Trophoblast cell (in vitro differentiated cells and primary cell): ENCODE measurements at regions not wholly inside any gene's neighbourhood (a gene's known extent, or its start where the extent isn't known, plus 50 kb on each side); places are given as distances from the start of the nearest gene placed in this dataset.

ENCODE experiments used
- DNase-seq, 2 donors: peaks; one replicate each; pipeline ENCODE4 v3.0.0-alpha.2; 2016
- H2AFZ ChIP-seq: 2 replicates; pipeline ENCODE4 v1.6.1; 2013; ENCODE audit warnings: low read length, moderate library complexity, mild to moderate bottlenecking; ENCODE audit not compliant: insufficient read depth, poor library complexity
- H2AK5ac ChIP-seq: 2 replicates; pipeline ENCODE4 v1.6.1; 2013; ENCODE audit warnings: mild to moderate bottlenecking, low read length
- H2BK120ac ChIP-seq: 2 replicates; pipeline ENCODE4 v1.6.1; 2013; ENCODE audit warnings: low read length, mild to moderate bottlenecking, moderate library complexity; ENCODE audit not compliant: insufficient read depth, poor library complexity
- H2BK12ac ChIP-seq: 2 replicates; pipeline ENCODE4 v1.6.1; 2013; ENCODE audit warnings: mild to moderate bottlenecking, low read length, moderate library complexity
- H2BK5ac ChIP-seq: 2 replicates; pipeline ENCODE4 v1.6.1; 2013; ENCODE audit warnings: low read length, low read depth, moderate library complexity, mild to moderate bottlenecking; ENCODE audit not compliant: poor library complexity
- H3K14ac ChIP-seq: 2 replicates; pipeline ENCODE4 v1.6.1; 2013; ENCODE audit warnings: mild to moderate bottlenecking, low read length
- H3K18ac ChIP-seq: 2 replicates; pipeline ENCODE4 v1.6.1; 2013; ENCODE audit warnings: mild to moderate bottlenecking, low read length
- H3K23ac ChIP-seq: 2 replicates; pipeline ENCODE4 v1.6.1; 2013; ENCODE audit warnings: low read length
- H3K27ac ChIP-seq: 2 replicates; pipeline ENCODE4 v1.5.1; 2013; ENCODE audit warnings: low read depth, mild to moderate bottlenecking, inconsistent platforms, low read length, moderate library complexity
- H3K27me3 ChIP-seq: 2 replicates; pipeline ENCODE4 v1.6.1; 2013; ENCODE audit warnings: inconsistent platforms, mild to moderate bottlenecking, low read length, moderate library complexity; ENCODE audit not compliant: insufficient read depth
- H3K36me3 ChIP-seq, 2 experiments: 1 replicate in 1 of 2; 2 replicates in 1 of 2; pipeline ENCODE4 v1.6.1; 2013; ENCODE audit warnings: low read length in 2 of 2, mild to moderate bottlenecking in 2 of 2, moderate library complexity in 1 of 2; ENCODE audit not compliant: insufficient read depth in 2 of 2, control insufficient read depth in 1 of 2
- H3K4ac ChIP-seq: 2 replicates; pipeline ENCODE4 v1.6.1; 2013; ENCODE audit warnings: low read depth, mild to moderate bottlenecking, low read length, moderate library complexity
- H3K4me1 ChIP-seq, 2 experiments: 1 replicate in 1 of 2; 2 replicates in 1 of 2; pipeline ENCODE4 v1.6.1; 2013; ENCODE audit warnings: low read length in 2 of 2, mild to moderate bottlenecking in 2 of 2, moderate library complexity in 1 of 2; ENCODE audit not compliant: insufficient read depth in 2 of 2, control insufficient read depth in 1 of 2
- H3K4me2 ChIP-seq: 2 replicates; pipeline ENCODE4 v1.6.1; 2013; ENCODE audit warnings: inconsistent platforms, mild to moderate bottlenecking, low read length, moderate library complexity
- H3K4me3 ChIP-seq: 2 replicates; pipeline ENCODE4 v1.5.1; 2013; ENCODE audit warnings: mild to moderate bottlenecking, low read depth, low read length, inconsistent platforms
- H3K79me1 ChIP-seq: one replicate; pipeline ENCODE4 v1.6.1; 2013; ENCODE audit warnings: low read length
- H3K79me2 ChIP-seq: 2 replicates; pipeline ENCODE4 v1.6.1; 2013; ENCODE audit warnings: low read length, mild to moderate bottlenecking; ENCODE audit not compliant: control insufficient read depth, insufficient read depth, poor library complexity
- H3K9ac ChIP-seq: 2 replicates; pipeline ENCODE4 v1.6.1; 2013; ENCODE audit warnings: mild to moderate bottlenecking, low read length
- H3K9me3 ChIP-seq: 2 replicates; pipeline ENCODE4 v1.6.1; 2013; ENCODE audit warnings: low read depth, mild to moderate bottlenecking, control low read depth, inconsistent platforms, low read length; ENCODE audit not compliant: insufficient read depth
- H4K12ac ChIP-seq: 2 replicates; pipeline ENCODE4 v1.6.1; 2013; ENCODE audit warnings: low read depth, mild to moderate bottlenecking, low read length, moderate library complexity
- H4K8ac ChIP-seq: 2 replicates; pipeline ENCODE4 v1.6.1; 2013; ENCODE audit warnings: low read depth, mild to moderate bottlenecking, low read length, moderate library complexity
- H4K91ac ChIP-seq: one replicate; pipeline ENCODE4 v1.6.1; 2013; ENCODE audit warnings: low read depth, mild to moderate bottlenecking, low read length, moderate library complexity
- WGBS: extraction: QIAGEN DNeasy Blood & Tissue Kit; methylation state at CpG from one replicate; pipeline ENCODE4 v1.1.7; 2013; ENCODE audit warnings: missing lambda C conversion rate; ENCODE audit not compliant: insufficient read length, insufficient coverage; ENCODE audit errors: extremely low coverage; 5-methylcytosine and 5-hydroxymethylcytosine counted together

DNA sequence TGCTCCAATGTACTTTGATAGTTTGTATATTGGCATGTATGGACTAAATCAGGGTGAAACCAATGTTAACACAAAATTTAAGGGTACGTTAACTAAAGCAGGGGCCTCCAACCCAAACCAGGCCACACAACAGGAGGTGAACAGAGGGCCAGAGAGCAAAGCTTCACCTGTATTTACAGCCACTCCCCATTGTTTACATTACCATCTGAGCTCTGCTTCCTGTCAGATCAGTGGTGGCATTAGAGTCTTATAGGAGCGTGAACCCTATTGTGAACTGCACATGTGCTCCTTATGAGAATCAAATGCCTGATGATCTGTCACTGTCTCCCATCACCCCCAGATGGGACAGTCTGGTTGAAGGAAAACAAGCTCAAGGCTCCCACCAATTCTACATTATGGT, 62.0 kb upstream of the SCIN start:
- H3K4me2 ChIP-seq, result no peak overlapping the region
- H3K4ac ChIP-seq, result no peak overlapping the region
- no peak overlapping the region for H3K4me3 ChIP-seq
- H3K4me1 ChIP-seq, result no peaks in the 10 kb centered on the region
- H3K27ac ChIP-seq, result no peak overlapping the region
- no peak overlapping the region for H4K8ac ChIP-seq
- no peak overlapping the region for H2BK5ac ChIP-seq
- H3K14ac ChIP-seq, result no peak overlapping the region
- H3K9me3 ChIP-seq, result no peaks in the 10 kb centered on the region
- H3K9ac ChIP-seq, result no peak overlapping the region
- H3K27me3 ChIP-seq, result no peaks in the 10 kb centered on the region
- no peaks in the 10 kb centered on the region for H3K79me2 ChIP-seq
- H4K12ac ChIP-seq, result no peak overlapping the region
- H2AK5ac ChIP-seq, result no peak overlapping the region
- H2BK120ac ChIP-seq, result no peak overlapping the region
- H2AFZ ChIP-seq, result no peak overlapping the region
- no peak for DNase-seq
- no peak overlapping the region for H4K91ac ChIP-seq
- H3K18ac ChIP-seq, result no peak overlapping the region
- no peak overlapping the region for H2BK12ac ChIP-seq
- H3K23ac ChIP-seq, result no peak overlapping the region
- no peaks in the 10 kb centered on the region for H3K36me3 ChIP-seq
- WGBS, result no CpG with 5 or more reads among the region's 2 CpGs
- H3K79me1 ChIP-seq, result no peaks in the 10 kb centered on the region

DNA sequence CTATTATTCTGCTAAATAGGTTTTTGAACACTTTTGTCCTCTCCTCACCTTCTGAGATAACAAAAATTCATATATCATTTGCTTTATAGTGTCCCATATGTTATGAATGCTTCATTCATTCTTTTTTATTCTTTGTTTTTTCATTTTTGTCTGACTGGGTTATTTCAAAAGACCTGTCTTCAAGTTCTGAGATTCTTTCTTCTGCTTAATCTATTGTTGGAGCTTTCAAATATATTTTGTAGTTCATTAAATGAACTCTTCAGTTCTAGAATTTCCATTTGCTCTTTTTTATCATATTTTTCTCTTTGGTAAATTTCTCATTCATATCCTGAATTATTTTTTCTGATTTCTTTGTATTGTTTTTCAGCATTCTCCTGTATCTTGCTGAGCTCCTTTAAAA, 53.1 kb upstream of the SCIN start:
- Histone ChIP-seq H3K4ac (no peak overlapping the region), H2BK120ac (no peak overlapping the region), H3K4me1 (no peaks in the 10 kb centered on the region), H4K12ac (no peak overlapping the region), H2BK5ac (no peak overlapping the region), H3K27me3 (no peaks in the 10 kb centered on the region), H4K91ac (no peak overlapping the region), H3K79me2 (no peaks in the 10 kb centered on the region), H2AFZ (no peak overlapping the region), H3K23ac (no peak overlapping the region), H2BK12ac (no peak overlapping the region), H3K14ac (no peak overlapping the region), H3K79me1 (no peaks in the 10 kb centered on the region), H3K36me3 (no peaks in the 10 kb centered on the region), H4K8ac (no peak overlapping the region), H3K4me3 (no peak overlapping the region), H3K18ac (no peak overlapping the region), H3K4me2 (no peak overlapping the region), H2AK5ac (no peak overlapping the region), H3K9me3 (no peaks in the 10 kb centered on the region), H3K9ac (no peak overlapping the region), H3K27ac (no peak overlapping the region)
- DNase-seq, result no peak

DNA sequence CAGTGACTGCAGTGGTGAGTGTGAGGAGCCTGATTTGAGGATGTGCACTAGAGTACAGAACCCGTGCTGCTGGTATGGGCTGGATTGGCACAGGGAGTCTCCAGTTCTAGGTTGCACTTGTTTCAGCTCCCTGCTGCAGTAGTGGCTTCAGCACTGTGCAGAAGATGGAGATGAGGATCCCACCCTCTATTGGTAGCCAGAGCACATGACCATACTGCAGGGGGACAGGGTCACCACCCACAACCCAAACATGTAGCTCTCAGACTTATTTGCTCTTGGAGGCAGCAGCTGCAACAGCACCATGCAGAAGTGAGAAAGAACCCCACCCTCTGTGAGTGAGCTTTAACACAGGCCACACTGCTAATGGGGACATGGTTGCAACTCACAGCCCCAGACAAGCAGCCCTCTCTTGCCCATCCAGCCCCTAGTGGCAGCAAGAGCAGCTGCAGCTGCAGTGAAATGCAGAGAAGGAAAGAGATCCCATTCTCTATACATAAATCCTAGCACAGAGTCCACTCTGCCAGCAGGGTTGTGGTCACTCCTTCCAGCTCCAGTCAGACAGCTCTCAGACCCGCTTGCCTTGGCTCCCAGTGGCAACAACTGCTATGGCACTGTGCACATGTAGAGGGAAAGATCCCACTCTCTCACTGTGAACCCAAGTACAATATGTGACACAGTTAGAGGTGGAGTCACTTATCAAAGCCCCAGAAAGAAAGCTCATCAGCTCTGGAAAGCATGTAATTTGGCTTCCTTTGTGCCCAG, 51.4 kb upstream of the SCIN start:
- H3K4me3 ChIP-seq, result no peak overlapping the region
- H2AK5ac ChIP-seq, result no peak overlapping the region
- H3K27ac ChIP-seq, result no peak overlapping the region
- H3K79me2 ChIP-seq, result no peaks in the 10 kb centered on the region
- H3K79me1 ChIP-seq, result no peaks in the 10 kb centered on the region
- no peaks in the 10 kb centered on the region for H3K36me3 ChIP-seq
- H3K4me2 ChIP-seq, result no peak overlapping the region
- H2BK120ac ChIP-seq, result no peak overlapping the region
- H3K18ac ChIP-seq, result no peak overlapping the region
- H3K23ac ChIP-seq, result no peak overlapping the region
- no peak overlapping the region for H2BK12ac ChIP-seq
- no peaks in the 10 kb centered on the region for H3K27me3 ChIP-seq
- H3K4me1 ChIP-seq, result no peaks in the 10 kb centered on the region
- DNase-seq, result peak in 1 of 2 donors; percentile 35
- H3K4ac ChIP-seq, result no peak overlapping the region
- no peak overlapping the region for H4K12ac ChIP-seq
- no peak overlapping the region for H2AFZ ChIP-seq
- H3K9me3 ChIP-seq, result no peaks in the 10 kb centered on the region
- no peak overlapping the region for H4K8ac ChIP-seq
- no peak overlapping the region for H3K9ac ChIP-seq
- H2BK5ac ChIP-seq, result no peak overlapping the region
- no peak overlapping the region for H4K91ac ChIP-seq
- H3K14ac ChIP-seq, result no peak overlapping the region
- WGBS, result no CpG with 5 or more reads among the region's 2 CpGs

GRCh38 chr7:12519682-12520009, 50.9 kb upstream of the SCIN start:
- no peaks in the 10 kb centered on the region for H3K79me1 ChIP-seq
- H2AK5ac ChIP-seq, result no peak overlapping the region
- no peak overlapping the region for H3K4me2 ChIP-seq
- H3K27me3 ChIP-seq, result no peaks in the 10 kb centered on the region
- no peak overlapping the region for H3K14ac ChIP-seq
- no peaks in the 10 kb centered on the region for H3K79me2 ChIP-seq
- no peak overlapping the region for H3K18ac ChIP-seq
- no peak overlapping the region for H2BK120ac ChIP-seq
- no peak overlapping the region for H3K9ac ChIP-seq
- no peaks in the 10 kb centered on the region for H3K4me1 ChIP-seq
- H3K4ac ChIP-seq, result no peak overlapping the region
- no peak for DNase-seq
- H4K8ac ChIP-seq, result no peak overlapping the region
- no peaks in the 10 kb centered on the region for H3K36me3 ChIP-seq
- no peak overlapping the region for H2BK5ac ChIP-seq
- no peak overlapping the region for H4K91ac ChIP-seq
- no peak overlapping the region for H2BK12ac ChIP-seq
- no peak overlapping the region for H3K23ac ChIP-seq
- H3K4me3 ChIP-seq, result no peak overlapping the region
- H4K12ac ChIP-seq, result no peak overlapping the region
- no peak overlapping the region for H3K27ac ChIP-seq
- no peak overlapping the region for H2AFZ ChIP-seq
- no peaks in the 10 kb centered on the region for H3K9me3 ChIP-seq
- WGBS, result no CpG with 5 or more reads among the region's 1 CpG
